Cardiac muscle cell (in vitro differentiated cells and primary cell): ENCODE measurements at regions not wholly inside any gene's neighbourhood (a gene's known extent, or its start where the extent isn't known, plus 50 kb on each side); places are given as distances from the start of the nearest gene placed in this dataset.
A peak's percentile ranks its signal among the peaks of the same experiment; 100 is the strongest.

ENCODE experiments used
- DNase-seq, 2 donors: peaks; one replicate each; pipeline versions ENCODE4 v3.0.0 to v3.0.0-alpha.2; 2010 to 2017; ENCODE audit warnings: low read depth in 1 of 2, low spot score in 1 of 2
- H3K27ac ChIP-seq: fragments of 200-600 bp; sonication (generic); 2 replicates; pipeline ENCODE4 v1.5.1; 2016
- H3K27me3 ChIP-seq: fragments of 200-600 bp; sonication (generic); 2 replicates; pipeline ENCODE4 v1.6.0; 2016; ENCODE audit warnings: control low read depth
- H3K36me3 ChIP-seq: fragments of 200-600 bp; sonication (generic); 2 replicates; pipeline ENCODE4 v1.5.1; 2016; ENCODE audit warnings: control low read depth
- H3K4me1 ChIP-seq: fragments of 200-600 bp; sonication (generic); 2 replicates; pipeline ENCODE4 v1.8.1; 2017; ENCODE audit warnings: low read depth, mild to moderate bottlenecking, mixed run types
- H3K4me3 ChIP-seq: fragments of 200-600 bp; sonication (generic); 2 replicates; pipeline ENCODE4 v1.5.1; 2016; ENCODE audit warnings: mild to moderate bottlenecking
- H3K9me3 ChIP-seq: fragments of 200-600 bp; sonication (generic); 2 replicates; pipeline ENCODE4 v1.5.1; 2017; ENCODE audit warnings: low read depth, mild to moderate bottlenecking, control low read depth
- TF ChIP-seq, protein P1 (sequence below): IDR thresholded peaks from 2 replicates; pipeline ENCODE4 v1.5.1; 2012; ENCODE audit warnings: low read depth, mild to moderate bottlenecking, low read length

GRCh38 chr1:187306710-187307415, 478.1 kb downstream of the PLA2G4A start:
- no peak overlapping the region for H3K27ac ChIP-seq
- no peaks in the 10 kb centered on the region for H3K27me3 ChIP-seq
- TF ChIP-seq, protein P1, sequence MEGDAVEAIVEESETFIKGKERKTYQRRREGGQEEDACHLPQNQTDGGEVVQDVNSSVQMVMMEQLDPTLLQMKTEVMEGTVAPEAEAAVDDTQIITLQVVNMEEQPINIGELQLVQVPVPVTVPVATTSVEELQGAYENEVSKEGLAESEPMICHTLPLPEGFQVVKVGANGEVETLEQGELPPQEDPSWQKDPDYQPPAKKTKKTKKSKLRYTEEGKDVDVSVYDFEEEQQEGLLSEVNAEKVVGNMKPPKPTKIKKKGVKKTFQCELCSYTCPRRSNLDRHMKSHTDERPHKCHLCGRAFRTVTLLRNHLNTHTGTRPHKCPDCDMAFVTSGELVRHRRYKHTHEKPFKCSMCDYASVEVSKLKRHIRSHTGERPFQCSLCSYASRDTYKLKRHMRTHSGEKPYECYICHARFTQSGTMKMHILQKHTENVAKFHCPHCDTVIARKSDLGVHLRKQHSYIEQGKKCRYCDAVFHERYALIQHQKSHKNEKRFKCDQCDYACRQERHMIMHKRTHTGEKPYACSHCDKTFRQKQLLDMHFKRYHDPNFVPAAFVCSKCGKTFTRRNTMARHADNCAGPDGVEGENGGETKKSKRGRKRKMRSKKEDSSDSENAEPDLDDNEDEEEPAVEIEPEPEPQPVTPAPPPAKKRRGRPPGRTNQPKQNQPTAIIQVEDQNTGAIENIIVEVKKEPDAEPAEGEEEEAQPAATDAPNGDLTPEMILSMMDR: no peak
- no peak for DNase-seq
- no peak overlapping the region for H3K4me3 ChIP-seq
- no peaks in the 10 kb centered on the region for H3K9me3 ChIP-seq
- H3K36me3 ChIP-seq: no peaks in the 10 kb centered on the region
- H3K4me1 ChIP-seq: no peaks in the 10 kb centered on the region

DNA sequence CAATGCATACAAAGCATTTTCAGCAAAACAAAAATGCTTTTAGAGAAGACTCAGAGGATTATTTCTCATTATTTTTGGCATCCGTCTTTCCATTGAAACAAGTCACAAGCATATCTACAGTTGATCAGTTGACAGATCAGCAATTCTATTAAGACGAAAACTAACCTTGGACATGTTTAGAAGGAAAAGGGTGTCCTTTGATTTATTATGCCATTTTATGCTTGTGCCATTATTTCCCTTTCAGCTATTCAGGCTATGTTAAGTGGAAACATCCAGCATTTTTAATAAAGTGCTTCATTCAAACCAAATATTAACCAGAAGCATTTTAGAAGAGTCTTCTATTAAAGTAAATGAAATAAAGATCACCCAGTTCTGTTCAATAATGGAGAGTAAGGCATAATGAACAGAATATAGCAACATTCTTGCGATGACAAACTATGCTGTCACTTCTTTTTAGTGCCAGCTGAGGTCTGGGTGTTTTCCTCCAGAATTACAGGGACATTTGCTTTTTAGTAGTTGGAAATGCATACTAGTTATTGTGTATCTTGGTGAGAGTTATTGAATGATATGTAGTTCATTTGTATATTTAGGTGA, 481.4 kb downstream of the PLA2G4A start:
- TF ChIP-seq, protein P1: no peak
- H3K36me3 ChIP-seq: no peaks in the 10 kb centered on the region
- H3K27ac ChIP-seq: no peak overlapping the region
- no peaks in the 10 kb centered on the region for H3K27me3 ChIP-seq
- no peaks in the 10 kb centered on the region for H3K9me3 ChIP-seq
- H3K4me1 ChIP-seq: no peaks in the 10 kb centered on the region
- DNase-seq: no peak
- no peak overlapping the region for H3K4me3 ChIP-seq

DNA sequence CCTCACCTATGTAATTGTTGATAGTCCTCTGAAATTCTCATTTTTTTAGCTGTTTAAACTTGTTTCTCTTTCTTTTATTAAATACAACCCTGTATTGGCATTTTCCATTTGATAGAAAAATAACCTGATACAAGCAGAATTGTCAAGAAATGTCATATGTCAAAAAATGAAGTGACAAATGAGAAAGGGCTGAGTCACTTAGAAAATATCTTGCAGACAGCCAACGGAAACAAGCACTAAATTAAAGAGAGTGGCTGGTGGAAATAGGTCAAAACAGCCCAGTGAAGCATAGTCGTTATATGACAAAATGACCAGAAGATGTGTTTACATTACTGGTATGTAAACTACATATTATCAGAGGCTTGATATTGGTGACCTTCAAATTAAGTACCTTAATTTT, 484.4 kb downstream of the PLA2G4A start:
- Histone ChIP-seq H3K4me1 (no peaks in the 10 kb centered on the region), H3K4me3 (no peak overlapping the region), H3K9me3 (no peaks in the 10 kb centered on the region), H3K27ac (no peak overlapping the region), H3K27me3 (no peaks in the 10 kb centered on the region), H3K36me3 (no peaks in the 10 kb centered on the region)
- DNase-seq: no peak
- TF ChIP-seq, protein P1: no peak

DNA sequence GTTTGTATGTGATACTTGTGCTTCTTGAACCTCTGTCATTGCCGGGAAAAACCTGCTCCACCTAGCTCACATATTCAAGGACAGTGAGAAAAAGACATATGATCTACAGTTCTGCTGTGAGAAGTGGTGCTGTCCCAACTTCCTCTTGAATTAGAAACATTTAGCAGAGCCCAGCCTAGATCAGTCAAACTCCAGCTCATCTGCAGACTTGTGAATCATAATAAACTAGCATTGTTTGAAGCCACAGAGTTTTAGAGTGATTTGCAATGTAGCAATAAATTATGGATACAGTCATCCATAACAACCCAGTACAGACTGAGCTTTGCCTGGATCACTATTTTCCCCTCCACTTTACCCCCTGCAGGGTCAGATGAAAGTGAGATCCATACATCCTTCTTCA, 497.8 kb downstream of the PLA2G4A start:
- no peaks in the 10 kb centered on the region for H3K4me1 ChIP-seq
- no peak for DNase-seq
- TF ChIP-seq, protein P1: no peak
- H3K9me3 ChIP-seq: no peaks in the 10 kb centered on the region
- no peak overlapping the region for H3K27ac ChIP-seq
- no peak overlapping the region for H3K4me3 ChIP-seq
- no peaks in the 10 kb centered on the region for H3K36me3 ChIP-seq
- H3K27me3 ChIP-seq: no peaks in the 10 kb centered on the region

GRCh38 chr1:187336441-187337168, 507.9 kb downstream of the PLA2G4A start:
- TF ChIP-seq, protein P1: no peak
- DNase-seq: peak in 1 of 2 donors; percentile 2
- peaks cover 6% of the 10 kb centered on the region for H3K4me1 ChIP-seq
- H3K27me3 ChIP-seq: no peaks in the 10 kb centered on the region
- no peak overlapping the region for H3K4me3 ChIP-seq
- no peaks in the 10 kb centered on the region for H3K9me3 ChIP-seq
- no peak overlapping the region for H3K27ac ChIP-seq
- no peaks in the 10 kb centered on the region for H3K36me3 ChIP-seq
